GM23338 (cell line): ENCODE measurements at regions not wholly inside any gene's neighbourhood (a gene's known extent, or its start where the extent isn't known, plus 50 kb on each side); places are given as distances from the start of the nearest gene placed in this dataset.

Source experiments
- ATAC-seq: fragments of 200-7000 bp; cut with Tn5 transposase; 3 replicates; pipeline ENCODE4 v1.9.1; 2020
- DNase-seq: peaks from one replicate; pipeline ENCODE4 v3.0.0-alpha.2; 2015; ENCODE audit warnings: low spot score
- H2AFZ ChIP-seq: fragments of 200-600 bp; sonication (generic); 2 replicates; pipeline ENCODE4 v1.8.0; 2016; ENCODE audit warnings: antibody characterized with exemption, mild to moderate bottlenecking, moderate library complexity
- H3F3A ChIP-seq: fragments of 200-600 bp; sonication (generic); replicated peaks from 2 replicates; pipeline ENCODE4 v1.8.0; 2017; ENCODE audit warnings: antibody characterized with exemption, mixed run types, low read depth
- H3K27ac ChIP-seq: fragments of 200-600 bp; sonication (generic); 2 replicates; pipeline ENCODE4 v1.6.1; 2016; ENCODE audit warnings: low read depth
- H3K27me3 ChIP-seq: fragments of 200-600 bp; sonication (generic); 2 replicates; pipeline ENCODE4 v1.8.0; 2016; ENCODE audit warnings: mild to moderate bottlenecking, mixed run types, moderate library complexity; ENCODE audit not compliant: insufficient read depth
- H3K36me3 ChIP-seq: fragments of 200-600 bp; sonication (generic); 2 replicates; pipeline ENCODE4 v1.8.0; 2016; ENCODE audit warnings: mild to moderate bottlenecking; ENCODE audit not compliant: insufficient read depth
- H3K4me1 ChIP-seq: fragments of 200-600 bp; sonication (generic); 2 replicates; pipeline ENCODE4 v1.8.0; 2016; ENCODE audit warnings: mild to moderate bottlenecking, moderate library complexity; ENCODE audit not compliant: insufficient read depth
- H3K4me2 ChIP-seq: fragments of 200-600 bp; sonication (generic); 2 replicates; pipeline ENCODE4 v1.7.1; 2017; ENCODE audit warnings: mixed run types
- H3K4me3 ChIP-seq: fragments of 200-600 bp; sonication (generic); 2 replicates; pipeline ENCODE4 v1.6.1; 2016; ENCODE audit warnings: mixed run types
- H3K79me2 ChIP-seq: fragments of 200-600 bp; sonication (generic); replicated peaks from 2 replicates; pipeline ENCODE4 v1.8.0; 2017; ENCODE audit warnings: mild to moderate bottlenecking; ENCODE audit not compliant: insufficient read depth
- H3K9me2 ChIP-seq: fragments of 200-600 bp; sonication (generic); 2 replicates; pipeline ENCODE4 v1.8.0; 2017; ENCODE audit not compliant: insufficient read depth
- H4K20me1 ChIP-seq: fragments of 200-600 bp; sonication (generic); replicated peaks from 2 replicates; pipeline ENCODE4 v1.8.0; 2017; ENCODE audit warnings: mild to moderate bottlenecking; ENCODE audit not compliant: insufficient read depth
- H3K27ac Mint-ChIP-seq: 2 replicates; pipeline ENCODE4 v1.8.0; 2020; ENCODE audit warnings: inconsistent platforms, mild to moderate bottlenecking, moderate library complexity, mixed read lengths
- H3K27me3 Mint-ChIP-seq: 3 replicates; pipeline ENCODE4 v1.8.0; 2022; ENCODE audit warnings: low read depth, mild to moderate bottlenecking, moderate library complexity, mixed read lengths, inconsistent platforms; ENCODE audit not compliant: insufficient read depth, poor library complexity
- H3K36me3 Mint-ChIP-seq: 3 replicates; pipeline ENCODE4 v1.8.0; 2021; ENCODE audit warnings: low read depth, mild to moderate bottlenecking, inconsistent platforms, moderate library complexity, mixed read lengths
- H3K4me1 Mint-ChIP-seq: 3 replicates; pipeline ENCODE4 v1.8.0; 2020; ENCODE audit warnings: mild to moderate bottlenecking, inconsistent platforms, mixed read lengths
- H3K4me3 Mint-ChIP-seq: 3 replicates; pipeline ENCODE4 v1.8.0; 2021; ENCODE audit warnings: moderate library complexity, mild to moderate bottlenecking, inconsistent platforms, mixed read lengths
- H3K9me3 Mint-ChIP-seq: 3 replicates; pipeline ENCODE4 v1.8.0; 2020; ENCODE audit warnings: moderate library complexity, mild to moderate bottlenecking, inconsistent platforms, mixed read lengths
- CREB1 ChIP-seq: fragments of 250-450 bp; sonication (Bioruptor Pico); IDR thresholded peaks from 2 replicates; pipeline ENCODE4 v1.5.0; 2020; ENCODE audit warnings: low read depth, mild to moderate bottlenecking, moderate library complexity
- EZH2 ChIP-seq: fragments of 200-600 bp; sonication (generic); IDR thresholded peaks from one replicate; pipeline ENCODE4 v1.8.0; 2017; ENCODE audit warnings: antibody characterized with exemption, mild to moderate bottlenecking, low read depth; ENCODE audit not compliant: unreplicated experiment
- EZH2phosphoT487 ChIP-seq: fragments of 200-600 bp; sonication (generic); IDR thresholded peaks from one replicate; pipeline ENCODE4 v1.8.1; 2018; ENCODE audit warnings: antibody characterized with exemption; ENCODE audit not compliant: unreplicated experiment
- JUNB ChIP-seq: IDR thresholded peaks from one replicate; pipeline ENCODE4 v1.6.1; 2016; ENCODE audit warnings: antibody characterized with exemption; ENCODE audit not compliant: unreplicated experiment
- NANOG ChIP-seq: IDR thresholded peaks from 2 replicates; pipeline ENCODE4 v1.6.1; 2016; ENCODE audit warnings: antibody characterized with exemption, borderline replicate concordance
- POLR2AphosphoS5 ChIP-seq: IDR thresholded peaks from 2 replicates; pipeline ENCODE4 v1.6.1; 2016; ENCODE audit warnings: antibody characterized with exemption, low read depth
- STAT1 ChIP-seq: IDR thresholded peaks from one replicate; pipeline ENCODE4 v1.6.1; 2016; ENCODE audit warnings: antibody characterized with exemption; ENCODE audit not compliant: unreplicated experiment
- ZNF114 ChIP-seq: fragments of 250-450 bp; sonication (Bioruptor Pico); IDR thresholded peaks from 2 replicates; pipeline ENCODE4 v1.5.0; 2020; ENCODE audit warnings: mild to moderate bottlenecking, moderate library complexity
- ZNF331 ChIP-seq: fragments of 250-450 bp; sonication (Bioruptor Pico); IDR thresholded peaks from 2 replicates; pipeline ENCODE4 v1.5.0; 2020; ENCODE audit warnings: low read depth, mild to moderate bottlenecking, moderate library complexity
- TF ChIP-seq, protein P1 (sequence below): fragments of 250-450 bp; sonication (Bioruptor Pico); IDR thresholded peaks from 2 replicates; pipeline ENCODE4 v1.5.0; 2020; ENCODE audit warnings: mild to moderate bottlenecking, moderate library complexity
- TF ChIP-seq, protein P2 (sequence below), 2 experiments: fragments of 200-600 bp in 1 of 2; sonication (generic) in 1 of 2; conservative IDR thresholded peaks; 2 replicates each; pipeline versions ENCODE4 v1.5.1 to v1.6.1; 2016 to 2017; ENCODE audit warnings: antibody characterized with exemption in 2 of 2, low read depth in 2 of 2, mild to moderate bottlenecking in 2 of 2, moderate library complexity in 1 of 2
- TF ChIP-seq, protein P3 (sequence below): IDR thresholded peaks from 2 replicates; pipeline ENCODE4 v1.6.1; 2016; ENCODE audit warnings: antibody characterized with exemption
- TF ChIP-seq, protein P4 (sequence below): IDR thresholded peaks from one replicate; pipeline ENCODE4 v1.6.1; 2018; ENCODE audit warnings: antibody characterized with exemption; ENCODE audit not compliant: unreplicated experiment

DNA sequence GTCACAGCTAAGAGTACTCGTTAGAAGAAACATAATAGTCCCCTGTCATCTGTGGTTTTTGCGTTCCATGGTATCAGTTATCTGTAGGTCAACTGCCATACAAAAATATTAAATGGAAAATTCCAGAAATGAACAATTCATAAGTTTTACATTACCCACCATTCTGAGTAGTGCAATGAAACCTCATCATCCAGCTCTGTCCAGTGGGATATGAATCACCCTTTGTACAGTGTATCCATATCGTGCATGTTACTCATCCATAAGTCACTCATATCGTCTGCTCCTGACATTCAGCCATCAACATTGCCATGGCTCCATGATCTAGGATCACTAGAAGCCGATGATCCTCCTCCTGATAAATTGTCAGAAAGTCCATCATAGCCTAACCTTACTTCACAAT, 174.9 kb upstream of the C11orf87 start:
- no peak overlapping the region for H2AFZ ChIP-seq
- no peaks in the 10 kb centered on the region for H3F3A ChIP-seq
- ATAC-seq (no peak), DNase-seq (no peak)
- H3K4me1 ChIP-seq, result no peaks in the 10 kb centered on the region
- no peaks in the 10 kb centered on the region for H3K36me3 Mint-ChIP-seq
- H3K9me2 ChIP-seq, result no peaks in the 10 kb centered on the region
- no peaks in the 10 kb centered on the region for H3K9me3 Mint-ChIP-seq
- no peak overlapping the region for H3K27ac ChIP-seq
- H3K27me3 ChIP-seq, result no peaks in the 10 kb centered on the region
- no peaks in the 10 kb centered on the region for H3K36me3 ChIP-seq
- no peak overlapping the region for H3K27ac Mint-ChIP-seq
- H3K4me3 Mint-ChIP-seq, result no peak overlapping the region
- TF ChIP-seq POLR2AphosphoS5, result no peak
- TF ChIP-seq ZNF114 (CRISPR knock-in tag), result no peak
- no peak for TF ChIP-seq EZH2
- TF ChIP-seq, protein P1, sequence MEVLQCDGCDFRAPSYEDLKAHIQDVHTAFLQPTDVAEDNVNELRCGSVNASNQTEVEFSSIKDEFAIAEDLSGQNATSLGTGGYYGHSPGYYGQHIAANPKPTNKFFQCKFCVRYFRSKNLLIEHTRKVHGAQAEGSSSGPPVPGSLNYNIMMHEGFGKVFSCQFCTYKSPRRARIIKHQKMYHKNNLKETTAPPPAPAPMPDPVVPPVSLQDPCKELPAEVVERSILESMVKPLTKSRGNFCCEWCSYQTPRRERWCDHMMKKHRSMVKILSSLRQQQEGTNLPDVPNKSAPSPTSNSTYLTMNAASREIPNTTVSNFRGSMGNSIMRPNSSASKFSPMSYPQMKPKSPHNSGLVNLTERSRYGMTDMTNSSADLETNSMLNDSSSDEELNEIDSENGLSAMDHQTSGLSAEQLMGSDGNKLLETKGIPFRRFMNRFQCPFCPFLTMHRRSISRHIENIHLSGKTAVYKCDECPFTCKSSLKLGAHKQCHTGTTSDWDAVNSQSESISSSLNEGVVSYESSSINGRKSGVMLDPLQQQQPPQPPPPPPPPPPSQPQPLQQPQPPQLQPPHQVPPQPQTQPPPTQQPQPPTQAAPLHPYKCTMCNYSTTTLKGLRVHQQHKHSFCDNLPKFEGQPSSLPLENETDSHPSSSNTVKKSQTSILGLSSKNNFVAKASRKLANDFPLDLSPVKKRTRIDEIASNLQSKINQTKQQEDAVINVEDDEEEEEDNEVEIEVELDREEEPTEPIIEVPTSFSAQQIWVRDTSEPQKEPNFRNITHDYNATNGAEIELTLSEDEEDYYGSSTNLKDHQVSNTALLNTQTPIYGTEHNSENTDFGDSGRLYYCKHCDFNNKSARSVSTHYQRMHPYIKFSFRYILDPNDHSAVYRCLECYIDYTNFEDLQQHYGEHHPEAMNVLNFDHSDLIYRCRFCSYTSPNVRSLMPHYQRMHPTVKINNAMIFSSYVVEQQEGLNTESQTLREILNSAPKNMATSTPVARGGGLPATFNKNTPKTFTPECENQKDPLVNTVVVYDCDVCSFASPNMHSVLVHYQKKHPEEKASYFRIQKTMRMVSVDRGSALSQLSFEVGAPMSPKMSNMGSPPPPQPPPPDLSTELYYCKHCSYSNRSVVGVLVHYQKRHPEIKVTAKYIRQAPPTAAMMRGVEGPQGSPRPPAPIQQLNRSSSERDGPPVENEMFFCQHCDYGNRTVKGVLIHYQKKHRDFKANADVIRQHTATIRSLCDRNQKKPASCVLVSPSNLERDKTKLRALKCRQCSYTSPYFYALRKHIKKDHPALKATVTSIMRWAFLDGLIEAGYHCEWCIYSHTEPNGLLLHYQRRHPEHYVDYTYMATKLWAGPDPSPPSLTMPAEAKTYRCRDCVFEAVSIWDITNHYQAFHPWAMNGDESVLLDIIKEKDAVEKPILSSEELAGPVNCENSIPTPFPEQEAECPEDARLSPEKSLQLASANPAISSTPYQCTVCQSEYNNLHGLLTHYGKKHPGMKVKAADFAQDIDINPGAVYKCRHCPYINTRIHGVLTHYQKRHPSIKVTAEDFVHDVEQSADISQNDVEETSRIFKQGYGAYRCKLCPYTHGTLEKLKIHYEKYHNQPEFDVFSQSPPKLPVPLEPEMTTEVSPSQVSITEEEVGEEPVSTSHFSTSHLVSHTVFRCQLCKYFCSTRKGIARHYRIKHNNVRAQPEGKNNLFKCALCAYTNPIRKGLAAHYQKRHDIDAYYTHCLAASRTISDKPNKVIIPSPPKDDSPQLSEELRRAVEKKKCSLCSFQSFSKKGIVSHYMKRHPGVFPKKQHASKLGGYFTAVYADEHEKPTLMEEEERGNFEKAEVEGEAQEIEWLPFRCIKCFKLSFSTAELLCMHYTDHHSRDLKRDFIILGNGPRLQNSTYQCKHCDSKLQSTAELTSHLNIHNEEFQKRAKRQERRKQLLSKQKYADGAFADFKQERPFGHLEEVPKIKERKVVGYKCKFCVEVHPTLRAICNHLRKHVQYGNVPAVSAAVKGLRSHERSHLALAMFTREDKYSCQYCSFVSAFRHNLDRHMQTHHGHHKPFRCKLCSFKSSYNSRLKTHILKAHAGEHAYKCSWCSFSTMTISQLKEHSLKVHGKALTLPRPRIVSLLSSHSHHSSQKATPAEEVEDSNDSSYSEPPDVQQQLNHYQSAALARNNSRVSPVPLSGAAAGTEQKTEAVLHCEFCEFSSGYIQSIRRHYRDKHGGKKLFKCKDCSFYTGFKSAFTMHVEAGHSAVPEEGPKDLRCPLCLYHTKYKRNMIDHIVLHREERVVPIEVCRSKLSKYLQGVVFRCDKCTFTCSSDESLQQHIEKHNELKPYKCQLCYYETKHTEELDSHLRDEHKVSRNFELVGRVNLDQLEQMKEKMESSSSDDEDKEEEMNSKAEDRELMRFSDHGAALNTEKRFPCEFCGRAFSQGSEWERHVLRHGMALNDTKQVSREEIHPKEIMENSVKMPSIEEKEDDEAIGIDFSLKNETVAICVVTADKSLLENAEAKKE, result no peak
- TF ChIP-seq NANOG, result no peak
- TF ChIP-seq, protein P2, sequence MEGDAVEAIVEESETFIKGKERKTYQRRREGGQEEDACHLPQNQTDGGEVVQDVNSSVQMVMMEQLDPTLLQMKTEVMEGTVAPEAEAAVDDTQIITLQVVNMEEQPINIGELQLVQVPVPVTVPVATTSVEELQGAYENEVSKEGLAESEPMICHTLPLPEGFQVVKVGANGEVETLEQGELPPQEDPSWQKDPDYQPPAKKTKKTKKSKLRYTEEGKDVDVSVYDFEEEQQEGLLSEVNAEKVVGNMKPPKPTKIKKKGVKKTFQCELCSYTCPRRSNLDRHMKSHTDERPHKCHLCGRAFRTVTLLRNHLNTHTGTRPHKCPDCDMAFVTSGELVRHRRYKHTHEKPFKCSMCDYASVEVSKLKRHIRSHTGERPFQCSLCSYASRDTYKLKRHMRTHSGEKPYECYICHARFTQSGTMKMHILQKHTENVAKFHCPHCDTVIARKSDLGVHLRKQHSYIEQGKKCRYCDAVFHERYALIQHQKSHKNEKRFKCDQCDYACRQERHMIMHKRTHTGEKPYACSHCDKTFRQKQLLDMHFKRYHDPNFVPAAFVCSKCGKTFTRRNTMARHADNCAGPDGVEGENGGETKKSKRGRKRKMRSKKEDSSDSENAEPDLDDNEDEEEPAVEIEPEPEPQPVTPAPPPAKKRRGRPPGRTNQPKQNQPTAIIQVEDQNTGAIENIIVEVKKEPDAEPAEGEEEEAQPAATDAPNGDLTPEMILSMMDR (conservative IDR thresholded peaks at IDR 0.05; ENCODE audit: low read depth in 2 of 2), result no peak
- TF ChIP-seq, protein P3, sequence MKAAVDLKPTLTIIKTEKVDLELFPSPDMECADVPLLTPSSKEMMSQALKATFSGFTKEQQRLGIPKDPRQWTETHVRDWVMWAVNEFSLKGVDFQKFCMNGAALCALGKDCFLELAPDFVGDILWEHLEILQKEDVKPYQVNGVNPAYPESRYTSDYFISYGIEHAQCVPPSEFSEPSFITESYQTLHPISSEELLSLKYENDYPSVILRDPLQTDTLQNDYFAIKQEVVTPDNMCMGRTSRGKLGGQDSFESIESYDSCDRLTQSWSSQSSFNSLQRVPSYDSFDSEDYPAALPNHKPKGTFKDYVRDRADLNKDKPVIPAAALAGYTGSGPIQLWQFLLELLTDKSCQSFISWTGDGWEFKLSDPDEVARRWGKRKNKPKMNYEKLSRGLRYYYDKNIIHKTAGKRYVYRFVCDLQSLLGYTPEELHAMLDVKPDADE, result no peak
- no peak for TF ChIP-seq STAT1
- no peak for TF ChIP-seq CREB1
- TF ChIP-seq, protein P4, sequence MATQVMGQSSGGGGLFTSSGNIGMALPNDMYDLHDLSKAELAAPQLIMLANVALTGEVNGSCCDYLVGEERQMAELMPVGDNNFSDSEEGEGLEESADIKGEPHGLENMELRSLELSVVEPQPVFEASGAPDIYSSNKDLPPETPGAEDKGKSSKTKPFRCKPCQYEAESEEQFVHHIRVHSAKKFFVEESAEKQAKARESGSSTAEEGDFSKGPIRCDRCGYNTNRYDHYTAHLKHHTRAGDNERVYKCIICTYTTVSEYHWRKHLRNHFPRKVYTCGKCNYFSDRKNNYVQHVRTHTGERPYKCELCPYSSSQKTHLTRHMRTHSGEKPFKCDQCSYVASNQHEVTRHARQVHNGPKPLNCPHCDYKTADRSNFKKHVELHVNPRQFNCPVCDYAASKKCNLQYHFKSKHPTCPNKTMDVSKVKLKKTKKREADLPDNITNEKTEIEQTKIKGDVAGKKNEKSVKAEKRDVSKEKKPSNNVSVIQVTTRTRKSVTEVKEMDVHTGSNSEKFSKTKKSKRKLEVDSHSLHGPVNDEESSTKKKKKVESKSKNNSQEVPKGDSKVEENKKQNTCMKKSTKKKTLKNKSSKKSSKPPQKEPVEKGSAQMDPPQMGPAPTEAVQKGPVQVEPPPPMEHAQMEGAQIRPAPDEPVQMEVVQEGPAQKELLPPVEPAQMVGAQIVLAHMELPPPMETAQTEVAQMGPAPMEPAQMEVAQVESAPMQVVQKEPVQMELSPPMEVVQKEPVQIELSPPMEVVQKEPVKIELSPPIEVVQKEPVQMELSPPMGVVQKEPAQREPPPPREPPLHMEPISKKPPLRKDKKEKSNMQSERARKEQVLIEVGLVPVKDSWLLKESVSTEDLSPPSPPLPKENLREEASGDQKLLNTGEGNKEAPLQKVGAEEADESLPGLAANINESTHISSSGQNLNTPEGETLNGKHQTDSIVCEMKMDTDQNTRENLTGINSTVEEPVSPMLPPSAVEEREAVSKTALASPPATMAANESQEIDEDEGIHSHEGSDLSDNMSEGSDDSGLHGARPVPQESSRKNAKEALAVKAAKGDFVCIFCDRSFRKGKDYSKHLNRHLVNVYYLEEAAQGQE, result no peak
- TF ChIP-seq EZH2phosphoT487, result no peak
- TF ChIP-seq ZNF331, result no peak
- no peak for TF ChIP-seq JUNB
- no peak overlapping the region for H3K4me2 ChIP-seq
- H3K4me1 Mint-ChIP-seq, result no peaks in the 10 kb centered on the region; the same call in 2 of the 3 replicates
- no peaks in the 10 kb centered on the region for H4K20me1 ChIP-seq
- peaks cover 1% of the 10 kb centered on the region for H3K27me3 Mint-ChIP-seq
- no peaks in the 10 kb centered on the region for H3K79me2 ChIP-seq
- no peak overlapping the region for H3K4me3 ChIP-seq
